NCI-H1048 (cell line): ENCODE measurements at regions not wholly inside any gene's neighbourhood (a gene's known extent, or its start where the extent isn't known, plus 50 kb on each side); places are given as distances from the start of the nearest gene placed in this dataset.
"Not testable (repeated sequence)": the region's sequence is repeated elsewhere in the genome, so short reads cannot be mapped to it uniquely, and the experiment has no call there.

Source experiments
- DNase-seq: peaks from one replicate; lab custom pipeline; 2025; lab: John Stamatoyannopoulos, UW

DNA sequence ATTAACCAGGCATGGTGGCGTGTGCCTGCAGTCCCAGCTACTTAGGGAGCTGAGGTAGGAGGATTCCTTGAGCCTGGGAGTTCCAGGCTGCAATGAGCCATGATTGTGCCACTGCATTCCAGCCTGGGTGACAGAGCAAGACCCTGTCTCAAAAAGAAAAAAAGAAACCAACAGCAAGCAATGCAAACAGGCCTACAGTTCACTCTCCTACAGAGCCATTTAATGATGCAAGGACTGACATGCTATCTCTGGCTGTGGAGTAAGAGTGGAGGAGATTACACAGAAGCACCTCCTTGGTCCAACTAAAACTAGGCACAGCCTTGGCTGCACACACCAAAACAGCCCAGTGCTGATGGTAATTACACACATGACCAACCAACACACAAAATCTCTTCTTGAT lies 127.5 kb upstream of the SOD1 start:
- DNase-seq = no peak

DNA sequence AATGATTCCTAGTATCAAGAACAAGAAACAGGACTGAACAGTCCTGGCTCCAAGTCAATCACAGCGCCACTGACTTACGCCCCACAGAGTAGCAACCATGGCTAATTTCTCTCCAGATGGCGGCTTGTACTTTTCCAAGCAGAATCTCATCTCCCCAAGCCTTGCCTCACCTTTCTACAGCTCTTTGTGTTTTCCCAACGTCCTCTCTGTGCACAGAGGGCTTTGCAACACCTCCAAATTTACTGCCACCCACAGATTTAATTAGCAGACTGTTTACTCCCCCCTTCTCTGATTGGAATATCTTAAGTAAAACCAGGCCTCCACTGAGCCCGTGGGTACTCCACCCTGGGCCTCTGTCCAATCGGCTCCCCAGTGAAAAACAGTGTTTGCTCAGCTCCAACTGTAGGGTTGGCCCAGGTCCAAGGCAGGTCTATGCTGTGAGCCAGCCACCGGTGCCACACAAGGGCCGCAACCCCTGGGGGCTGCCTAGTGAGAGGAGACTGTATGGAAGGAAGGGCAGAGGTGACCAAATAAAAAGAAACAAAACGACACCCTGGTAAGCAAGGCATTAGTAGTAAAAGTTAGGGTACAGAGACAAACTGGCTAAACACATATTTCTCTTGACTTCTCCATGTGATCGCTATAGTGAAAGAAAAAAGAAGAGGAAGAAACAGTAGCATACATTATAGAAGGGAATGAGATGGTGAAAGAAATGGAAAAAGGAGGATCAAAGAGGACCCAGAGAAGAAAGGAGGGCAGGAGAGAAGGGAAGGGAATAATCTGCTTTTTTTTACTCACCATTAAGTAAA lies 128.4 kb upstream of the SOD1 start:
- peak; percentile 5 for DNase-seq

DNA sequence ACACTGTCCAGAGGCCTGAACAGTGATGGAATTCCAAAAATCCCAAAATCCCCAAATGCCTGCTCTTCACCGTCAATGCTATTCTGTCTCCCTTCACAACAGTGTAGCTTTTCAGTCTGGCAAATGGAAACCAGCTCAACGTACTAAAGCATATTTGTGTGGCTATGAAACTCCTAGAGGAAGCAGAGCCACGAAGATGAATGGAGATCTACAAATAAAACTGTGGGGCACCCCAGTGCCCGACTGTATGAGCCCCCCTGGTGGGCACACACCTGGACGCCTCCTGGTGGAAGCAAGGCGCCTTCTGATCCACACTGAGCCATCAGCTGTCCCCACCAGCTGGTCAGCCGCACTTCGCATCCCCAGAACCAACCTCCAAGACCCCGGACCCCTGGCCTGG lies 129.1 kb upstream of the SOD1 start:
- DNase-seq = no peak

DNA sequence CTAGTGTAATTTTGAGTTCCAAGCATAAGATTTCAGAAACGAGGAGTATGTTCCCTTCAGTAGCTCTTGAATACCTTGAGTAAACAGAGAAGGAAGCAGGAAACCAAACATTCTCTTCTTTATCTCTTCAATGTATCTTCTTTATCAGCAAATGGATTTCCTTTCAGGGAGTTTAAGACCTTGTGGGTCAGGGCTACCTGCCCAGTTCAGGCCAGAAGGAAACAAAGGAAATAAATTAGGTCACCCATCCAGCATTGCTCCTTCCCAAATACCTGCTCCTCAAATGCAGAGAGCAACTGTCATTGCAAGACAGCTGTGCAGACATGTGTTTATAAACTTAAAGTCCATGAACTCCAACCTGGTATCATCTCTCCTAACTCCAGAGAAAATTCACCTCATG lies 130.1 kb upstream of the SOD1 start:
- DNase-seq = no peak

DNA sequence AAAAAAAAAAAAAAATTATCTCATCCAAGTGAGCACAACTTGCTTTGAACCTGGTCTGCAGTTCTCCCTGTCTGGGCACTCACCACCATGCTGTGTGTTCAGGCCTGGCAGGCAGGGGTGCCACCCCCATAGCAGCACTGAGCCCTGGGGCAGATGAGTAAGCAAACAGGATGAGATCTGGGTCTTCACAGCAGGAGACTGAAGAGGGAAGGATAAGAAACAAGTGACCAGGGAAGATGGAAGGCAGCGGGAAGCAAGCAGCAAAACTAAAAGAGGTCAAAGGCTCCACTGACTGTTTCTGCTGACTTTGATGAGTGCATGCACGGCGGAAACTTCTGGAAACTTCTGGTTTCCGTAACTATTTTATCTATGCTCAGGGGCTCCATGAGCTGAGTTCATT lies 133.5 kb upstream of the SOD1 start:
- DNase-seq = no peak

DNA sequence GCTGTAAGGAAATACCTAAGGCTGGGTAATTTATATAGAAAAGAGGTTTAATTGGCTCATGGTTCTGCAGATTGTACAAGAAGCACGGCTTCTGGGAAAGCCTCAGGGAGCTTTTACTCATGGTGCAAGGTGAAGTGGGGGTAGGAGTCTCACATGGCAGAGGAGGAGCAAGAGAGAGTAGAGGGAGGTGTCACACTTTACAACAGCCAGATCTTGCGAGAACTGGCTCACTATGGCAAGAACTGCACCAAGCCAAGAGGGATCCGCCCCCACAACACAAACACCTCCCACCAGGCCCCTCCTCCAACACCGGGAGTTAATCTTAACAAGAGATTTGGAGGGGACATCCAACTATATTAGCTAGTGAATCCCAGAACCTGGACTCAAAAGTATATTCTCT lies 135.4 kb upstream of the SOD1 start:
- DNase-seq = no peak

DNA sequence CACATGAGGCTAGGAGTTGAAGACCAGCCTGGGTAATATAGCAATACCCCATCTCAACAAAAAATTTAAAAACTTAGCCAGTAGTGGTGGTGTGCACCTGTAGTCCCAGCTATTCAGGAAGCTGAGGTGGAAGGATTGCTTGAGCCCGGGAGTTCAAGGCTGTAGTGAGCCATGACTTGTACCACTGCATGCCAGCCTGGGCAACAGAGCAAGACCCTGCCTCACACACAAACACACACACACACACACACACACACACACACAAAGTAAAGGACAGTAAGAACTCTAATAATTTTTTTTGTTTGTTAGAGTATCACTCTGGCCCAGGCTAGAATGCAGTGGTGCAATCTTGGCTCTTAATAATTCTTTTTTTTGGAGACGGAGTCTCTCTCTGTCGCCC lies 138.0 kb upstream of the SOD1 start:
- DNase-seq = no peak

DNA sequence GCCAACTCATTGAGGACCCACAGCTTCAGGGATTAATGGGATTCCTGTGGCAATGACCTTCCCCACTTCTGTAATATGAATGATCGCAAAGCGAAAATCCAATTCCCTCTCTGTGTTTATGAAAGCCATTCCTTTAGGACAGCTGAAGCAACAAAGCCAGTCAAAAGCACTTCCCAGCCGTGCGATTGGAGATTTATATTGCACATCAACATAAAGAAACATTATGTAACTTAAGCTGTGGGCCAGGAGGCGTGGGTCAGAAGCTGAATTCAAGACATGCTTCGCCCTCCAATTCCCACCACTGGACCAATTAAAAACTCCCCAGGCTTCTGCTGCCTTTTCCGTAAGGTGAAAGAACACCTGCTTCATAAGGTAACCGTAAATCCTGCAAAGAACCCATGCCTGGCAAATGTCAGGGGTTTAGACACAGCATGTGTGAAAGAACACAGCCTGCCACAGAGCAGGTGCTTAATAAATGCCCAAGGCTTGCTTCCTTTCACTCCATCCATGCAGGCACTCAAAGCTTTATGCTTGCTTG lies 138.9 kb upstream of the SOD1 start:
- no peak for DNase-seq

DNA sequence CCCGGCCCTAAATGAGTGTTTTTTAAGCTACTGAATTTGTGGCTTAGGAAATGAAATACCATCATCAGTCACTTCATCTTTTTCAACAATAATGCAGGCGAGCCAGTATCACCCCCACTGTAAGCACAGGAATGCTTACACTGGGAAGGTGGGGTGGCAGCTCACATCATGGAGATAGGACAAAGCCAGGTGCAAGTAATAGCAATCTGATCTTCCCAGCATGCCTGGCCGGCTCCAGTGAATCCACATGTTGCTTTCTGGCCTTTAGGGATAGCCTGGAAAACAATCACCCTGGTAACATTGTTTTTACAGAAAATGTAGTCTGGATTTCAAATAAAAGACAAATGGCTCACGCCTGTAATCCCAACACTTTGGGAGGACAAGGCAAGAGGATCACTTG lies 140.9 kb upstream of the SOD1 start:
- no peak for DNase-seq

DNA sequence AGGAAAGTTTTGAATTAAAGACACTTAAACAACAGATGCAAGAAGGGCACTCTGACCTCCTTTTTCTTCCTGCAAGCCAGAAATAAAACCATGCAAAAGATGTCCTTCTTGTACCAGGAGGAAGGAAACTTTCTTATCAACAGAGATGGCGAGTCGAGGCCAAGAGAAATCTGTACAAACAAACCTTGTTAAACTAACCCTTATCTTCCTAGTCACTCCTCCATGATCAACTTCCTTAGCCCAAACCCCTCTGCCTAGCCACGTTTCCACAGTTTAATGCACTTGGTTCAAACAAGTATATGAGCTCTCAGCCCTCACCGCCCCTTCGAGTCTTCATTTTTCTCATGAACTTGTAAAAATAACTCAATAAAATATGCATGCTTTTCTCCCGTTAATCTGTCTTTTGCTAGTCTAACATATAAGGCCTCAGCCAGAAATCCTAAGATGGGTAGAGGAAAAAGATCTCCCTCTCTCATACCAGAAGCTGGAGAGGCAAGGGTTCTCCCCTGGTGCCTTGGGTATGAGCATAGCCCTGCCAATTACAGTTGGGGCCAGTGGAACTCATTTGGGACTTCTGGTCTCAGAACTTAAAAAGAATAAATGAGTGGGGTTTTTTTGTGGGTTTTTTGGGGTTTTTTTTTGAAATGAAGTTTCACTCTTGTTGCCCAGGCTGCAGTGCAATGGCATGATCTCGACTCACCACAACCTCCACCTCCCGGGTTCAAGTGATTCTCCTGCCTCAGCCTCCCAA lies 141.7 kb upstream of the SOD1 start:
- DNase-seq = no peak

DNA sequence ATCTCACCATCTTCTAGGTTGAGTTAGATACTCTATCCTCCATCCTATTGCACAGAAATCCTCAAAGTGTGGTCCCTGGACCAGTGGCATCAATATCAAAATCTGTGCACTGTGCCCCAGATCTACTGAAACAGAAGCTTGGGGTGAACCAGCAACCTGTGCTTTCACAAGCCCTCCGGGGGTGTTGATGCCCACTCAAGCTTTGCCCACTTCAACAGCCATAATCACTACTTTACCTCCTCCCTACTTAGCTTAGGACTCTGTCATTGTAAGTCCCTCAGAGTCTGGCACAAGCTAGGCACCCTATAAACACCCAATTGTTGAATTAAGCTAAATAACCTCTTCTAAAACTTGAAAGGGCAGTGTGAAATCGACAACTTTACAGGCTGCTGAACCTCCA lies 144.2 kb upstream of the SOD1 start:
- no peak for DNase-seq

DNA sequence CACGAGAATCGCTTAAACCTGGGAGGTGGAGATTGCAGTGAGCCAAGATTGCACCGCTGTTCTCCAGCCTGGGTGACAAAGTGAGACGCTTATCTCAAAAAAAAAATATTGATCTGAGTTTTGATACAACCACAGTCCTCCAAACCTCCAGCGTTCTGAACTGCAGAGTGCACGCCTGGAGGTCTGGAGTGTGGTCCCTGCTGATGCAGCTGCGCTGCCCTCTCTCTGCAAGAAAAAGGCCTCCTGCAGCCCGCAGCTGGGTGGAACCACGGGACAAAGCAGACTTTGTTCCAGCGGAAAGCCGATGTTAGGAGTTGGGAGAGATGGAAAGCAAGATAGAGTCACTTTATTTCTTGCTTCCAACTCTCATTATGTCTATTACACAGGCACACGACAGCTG lies 144.9 kb upstream of the SOD1 start:
- no peak for DNase-seq

DNA sequence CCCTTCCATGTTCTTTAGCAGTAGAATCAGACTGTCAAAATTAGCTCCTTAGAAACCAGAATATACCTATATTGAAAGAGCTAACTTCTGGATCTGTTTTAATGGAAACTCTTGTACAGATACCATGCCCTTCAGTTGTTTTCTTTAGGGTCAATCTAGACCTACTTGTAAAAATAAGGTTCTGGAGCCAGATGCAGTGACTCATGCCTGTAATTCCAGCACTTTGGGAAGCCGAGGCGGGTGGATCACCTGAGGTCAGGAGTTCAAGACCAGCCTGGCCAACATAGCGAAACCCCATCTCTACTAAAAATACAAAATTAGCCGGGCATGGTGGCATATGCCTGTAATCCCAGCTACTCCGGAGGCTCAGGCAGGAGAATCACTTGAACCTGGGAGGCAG lies 146.0 kb upstream of the SOD1 start:
- not testable (repeated sequence) for DNase-seq

DNA sequence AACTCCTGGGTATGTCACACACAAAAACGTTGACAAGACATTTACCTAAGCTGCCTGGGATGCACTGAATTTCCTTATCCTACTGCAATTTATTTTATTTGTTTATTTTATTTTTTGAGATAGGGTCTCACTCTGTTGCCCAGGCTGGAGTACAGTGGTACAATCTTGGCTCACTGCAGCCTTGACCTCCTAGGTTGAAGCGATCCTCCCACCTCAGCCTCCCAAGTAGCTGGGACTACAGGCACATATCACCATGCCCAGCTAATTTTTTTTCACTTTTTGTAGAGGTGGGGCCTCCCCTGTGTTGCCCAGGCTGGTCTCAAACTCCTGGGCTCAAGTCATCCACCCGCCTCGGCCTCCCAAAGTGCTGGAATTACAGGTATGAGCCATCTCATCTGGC lies 147.5 kb upstream of the SOD1 start:
- not testable (repeated sequence) for DNase-seq

DNA sequence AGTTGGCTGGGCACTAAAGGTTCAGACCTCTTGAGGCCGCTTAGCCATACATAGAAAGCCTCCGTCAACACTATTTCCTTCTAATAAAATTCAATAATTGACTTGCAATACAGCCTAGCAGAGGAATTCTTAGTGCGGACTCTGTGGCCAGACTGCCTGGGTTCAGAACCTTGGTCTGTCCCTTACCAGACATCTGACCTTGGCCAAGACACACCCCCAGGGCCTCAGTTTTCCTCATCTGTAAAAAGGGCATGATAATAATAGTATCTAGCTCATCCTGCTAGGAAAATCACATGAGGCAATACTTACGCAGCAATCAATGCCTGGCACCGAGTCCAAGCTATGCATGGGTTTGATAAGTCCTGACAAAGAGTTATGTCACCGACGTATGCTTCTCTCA lies 148.2 kb upstream of the SOD1 start:
- DNase-seq = no peak

DNA sequence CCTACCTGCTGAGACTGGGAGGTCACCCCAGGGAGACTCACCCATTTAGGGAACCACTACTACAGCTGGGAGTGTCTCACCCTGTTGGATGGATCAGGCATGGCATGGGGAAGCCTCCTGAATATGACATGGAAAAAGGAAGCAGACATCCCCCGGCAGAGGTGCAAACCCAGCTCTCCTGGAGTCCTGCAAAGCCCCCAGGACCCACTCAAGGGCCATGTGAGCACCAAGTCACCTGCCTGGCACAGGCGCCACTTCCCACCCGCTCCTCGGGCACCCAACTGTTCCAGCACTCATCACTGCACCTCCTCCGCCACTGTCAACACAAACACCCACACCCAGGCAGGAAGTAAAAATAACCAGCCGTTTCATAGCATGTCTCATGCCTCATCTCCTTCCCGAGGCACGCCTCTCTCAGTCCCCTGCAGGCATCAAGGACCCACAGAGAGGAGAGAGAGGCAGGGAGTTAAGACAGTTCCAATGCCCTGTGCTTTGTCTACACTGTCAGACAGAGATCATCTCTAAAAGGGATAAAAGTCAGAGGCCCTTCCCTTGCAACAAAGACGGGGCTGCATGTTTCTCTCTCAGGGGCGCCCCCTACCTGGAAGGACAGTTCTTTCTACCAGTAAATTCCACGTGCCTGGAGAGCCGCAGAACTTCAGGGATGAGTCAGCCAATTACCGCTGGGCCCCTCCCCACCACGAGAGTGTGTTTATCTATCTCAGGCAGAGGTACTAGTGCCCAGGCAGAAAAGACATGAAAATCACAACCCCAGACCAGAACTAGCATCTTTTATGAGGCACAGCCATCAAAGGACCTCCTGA lies 150.1 kb upstream of the SOD1 start:
- DNase-seq = no peak

DNA sequence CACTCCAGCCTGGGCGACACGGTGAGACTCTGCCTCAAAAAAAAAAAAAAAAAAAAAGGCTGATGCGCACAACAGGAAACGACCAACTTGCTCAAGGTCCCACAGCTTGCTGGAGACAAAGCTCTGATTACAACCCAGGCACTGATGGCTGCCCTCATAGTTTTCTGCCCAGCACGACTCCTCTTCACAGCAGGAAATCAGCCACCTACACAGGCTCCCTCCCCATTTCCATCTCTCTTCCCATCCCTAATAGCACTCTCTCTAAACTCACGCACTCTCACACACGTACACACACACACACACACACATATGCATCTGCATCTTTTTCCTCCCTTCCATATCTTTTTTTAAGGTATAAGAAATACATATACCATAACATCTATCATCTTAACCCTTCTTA lies 153.5 kb upstream of the SOD1 start:
- DNase-seq = no peak

DNA sequence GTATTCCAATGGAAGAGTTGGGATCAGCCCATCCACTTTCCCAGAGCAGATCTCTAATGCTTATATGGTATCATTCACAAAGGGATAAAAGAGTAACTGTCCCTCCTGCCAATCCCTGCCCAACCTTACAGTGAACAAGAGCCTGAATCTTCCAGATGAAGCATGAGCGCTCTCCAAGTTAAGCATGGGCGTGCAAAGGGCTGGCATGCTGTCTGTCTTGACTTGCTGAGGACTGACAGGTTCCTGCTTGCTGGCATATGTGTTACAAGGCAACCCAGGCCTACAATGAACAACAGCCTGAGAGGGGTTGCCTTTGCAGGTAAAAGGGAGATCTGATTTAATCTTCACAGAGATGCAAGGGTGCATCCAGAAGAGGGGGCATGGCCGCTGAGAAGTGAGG lies 155.6 kb upstream of the SOD1 start:
- DNase-seq = no peak

DNA sequence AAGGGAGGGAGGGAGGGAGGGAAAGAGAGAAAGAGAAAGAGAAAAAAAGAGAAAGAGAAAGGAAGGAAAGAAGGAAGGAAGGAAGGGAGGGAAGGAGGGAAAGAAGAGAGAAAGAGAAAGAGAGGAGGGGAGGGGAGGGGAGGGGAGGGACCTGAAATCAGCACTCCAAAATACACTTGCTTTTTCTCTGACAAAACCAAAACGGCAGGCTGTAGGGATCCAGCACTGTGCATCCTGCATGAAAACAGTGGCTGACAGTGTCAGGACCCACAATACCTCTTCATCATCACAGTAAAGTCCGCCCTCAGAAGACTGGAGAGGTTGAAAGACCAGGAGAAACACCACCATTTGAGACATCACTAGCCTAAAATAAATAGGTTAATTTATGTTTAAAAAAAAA lies 156.0 kb upstream of the SOD1 start:
- DNase-seq = no peak

DNA sequence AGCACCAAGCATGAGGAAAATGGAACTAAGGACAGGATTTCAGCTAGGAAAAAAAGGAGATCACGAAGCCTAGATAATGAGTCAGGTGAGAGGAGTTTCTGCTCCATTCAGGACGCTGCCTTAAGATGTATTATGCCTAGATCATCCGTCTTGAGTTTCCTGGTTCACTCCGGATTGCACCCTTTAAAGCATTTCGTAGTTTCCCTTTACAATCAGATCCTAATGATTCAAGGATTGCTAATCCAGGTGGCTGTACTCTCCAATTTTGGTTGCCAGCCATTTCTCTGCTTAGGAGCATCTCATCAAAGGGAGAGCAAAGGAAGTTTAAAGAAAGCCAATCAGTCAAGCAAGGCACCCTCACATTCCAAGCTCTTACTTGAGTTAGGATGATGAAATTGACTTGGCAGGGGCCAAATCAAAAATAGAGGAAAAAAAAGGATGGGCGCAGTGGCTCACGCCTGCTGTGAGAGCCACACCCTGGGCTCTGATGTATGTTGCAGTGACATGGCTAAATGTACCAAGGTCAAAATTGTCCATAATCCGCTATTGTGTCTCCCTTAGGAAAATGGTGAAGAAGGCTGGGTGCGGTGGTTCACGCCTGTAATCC lies 156.9 kb upstream of the SOD1 start:
- no peak for DNase-seq

DNA sequence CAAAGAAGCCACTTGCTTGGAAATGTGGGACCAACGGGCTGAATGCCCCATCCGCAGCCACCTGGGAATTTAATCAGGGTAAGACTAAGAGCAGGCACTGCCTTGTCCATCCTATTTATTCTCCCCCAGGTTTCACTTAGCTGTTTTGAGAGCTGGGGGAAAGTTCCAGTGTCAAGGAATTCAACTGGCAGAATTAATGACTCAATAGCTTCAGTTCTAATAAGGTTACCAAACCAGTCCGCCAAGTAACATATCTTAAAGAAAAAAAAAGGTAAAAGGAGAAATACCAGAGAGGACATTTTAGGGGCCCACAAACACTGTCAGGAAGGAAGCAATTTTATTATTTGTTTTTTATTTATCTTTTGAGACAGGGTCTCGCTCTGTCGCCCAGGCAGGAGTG lies 157.6 kb upstream of the SOD1 start:
- DNase-seq = no peak

DNA sequence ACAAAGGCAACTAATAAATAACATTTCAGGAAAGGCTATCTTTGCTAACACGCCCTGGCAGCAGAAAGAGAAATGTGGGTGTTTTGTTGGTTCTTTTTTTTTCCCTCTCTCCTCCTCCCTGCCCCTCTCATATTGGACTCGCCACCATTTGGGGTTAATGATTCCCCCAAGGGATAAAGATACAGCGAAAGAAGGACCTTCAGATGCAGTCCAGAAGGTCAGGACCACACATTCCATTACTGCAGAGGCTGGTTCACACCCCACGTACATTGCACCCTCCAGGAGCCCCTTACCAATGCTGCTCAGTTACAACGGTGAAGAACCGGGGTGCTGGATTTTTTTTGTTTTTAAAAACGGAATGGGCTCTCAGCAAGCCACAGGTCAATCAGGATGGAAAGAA lies 156.9 kb upstream of the TIAM1 start:
- no peak for DNase-seq
